Spinal cord (tissue), 9 donors: ENCODE measurements at regions not wholly inside any gene's neighbourhood (a gene's known extent, or its start where the extent isn't known, plus 50 kb on each side); places are given as distances from the start of the nearest gene placed in this dataset.

Source experiments
- DNase-seq, 6 donors: peaks; one replicate each; pipeline versions ENCODE4 v3.0.0 to v3.0.0-alpha.2; 2013 to 2015; ENCODE audit warnings: low spot score in 6 of 6, low read depth in 4 of 6
- H3K27ac ChIP-seq: one replicate; pipeline ENCODE4 v1.5.1; 2013; ENCODE audit warnings: low read depth, low read length, control low read depth
- H3K27me3 ChIP-seq: one replicate; pipeline ENCODE4 v1.6.1; 2013; ENCODE audit warnings: low read length; ENCODE audit not compliant: control insufficient read depth, insufficient read depth
- H3K36me3 ChIP-seq: one replicate; pipeline ENCODE4 v1.6.1; 2013; ENCODE audit warnings: low read length; ENCODE audit not compliant: control insufficient read depth, insufficient read depth
- H3K4me1 ChIP-seq: one replicate; pipeline ENCODE4 v1.6.1; 2013; ENCODE audit warnings: low read length; ENCODE audit not compliant: control insufficient read depth, insufficient read depth
- H3K4me3 ChIP-seq: one replicate; pipeline ENCODE4 v1.5.1; 2013; ENCODE audit warnings: low read depth, low read length, control low read depth
- H3K9me3 ChIP-seq: one replicate; pipeline ENCODE4 v1.6.1; 2013; ENCODE audit warnings: low read length; ENCODE audit not compliant: control insufficient read depth, insufficient read depth
- WGBS: methylation state at CpG from one replicate; pipeline ENCODE4 v1.1.5; 2013; ENCODE audit warnings: missing lambda C conversion rate; ENCODE audit not compliant: insufficient coverage; 5-methylcytosine and 5-hydroxymethylcytosine counted together
- donor health status: healthy.

DNA sequence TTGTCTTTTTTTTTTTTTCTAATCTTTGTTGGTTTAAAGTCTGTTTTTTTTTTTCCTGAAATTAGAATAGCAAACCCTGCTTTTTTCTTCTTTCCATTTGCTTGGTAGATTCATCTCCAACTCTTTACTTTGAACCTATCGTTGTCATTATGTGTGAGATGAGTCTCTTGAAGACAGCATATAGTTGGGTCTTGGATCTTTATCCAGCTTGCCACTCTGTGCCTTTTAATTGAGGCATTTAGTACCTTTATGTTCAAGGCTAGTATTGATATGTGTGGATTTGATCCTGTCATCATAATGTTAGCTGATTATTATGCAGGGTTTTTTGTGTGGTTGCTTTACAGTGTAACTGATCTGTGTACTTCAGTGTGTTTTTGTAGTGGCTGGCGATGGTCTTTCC is 383.8 kb downstream of the MAN2A1 start:
- DNase-seq, result no peak
- Histone ChIP-seq H3K4me3 (no peak overlapping the region), H3K9me3 (peaks cover 11% of the 10 kb centered on the region)

DNA sequence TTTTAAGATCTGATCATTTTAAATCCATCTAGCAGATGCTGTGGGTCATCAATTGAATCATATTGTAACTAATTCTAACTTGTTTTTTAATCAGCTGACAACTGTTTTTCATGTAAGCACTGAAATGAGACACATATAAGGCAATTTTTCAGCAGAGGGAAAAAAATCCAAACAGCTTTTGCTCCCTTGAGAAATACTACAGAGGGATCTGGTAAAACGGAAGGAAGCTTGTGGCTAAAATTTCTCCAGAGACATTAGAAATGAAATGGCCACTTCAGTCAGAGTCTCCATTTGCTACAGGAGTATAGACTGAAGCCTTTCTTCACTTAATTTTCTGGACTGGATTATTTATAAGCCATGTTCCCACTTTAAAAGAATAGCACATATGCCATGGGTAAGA is 385.9 kb downstream of the MAN2A1 start:
- H3K36me3 ChIP-seq, result no peaks in the 10 kb centered on the region
- no peak overlapping the region for H3K27ac ChIP-seq
- no peaks in the 10 kb centered on the region for H3K27me3 ChIP-seq
- WGBS, result no CpG with 5 or more reads among the region's 1 CpG
- no peak for DNase-seq
- no peaks in the 10 kb centered on the region for H3K4me1 ChIP-seq
- peaks cover 11% of the 10 kb centered on the region for H3K9me3 ChIP-seq
- H3K4me3 ChIP-seq, result no peak overlapping the region

More for the DNA sequence above, 383.8 kb downstream of the MAN2A1 start:
- no CpG with 5 or more reads among the region's 2 CpGs for WGBS
- no peaks in the 10 kb centered on the region for H3K36me3 ChIP-seq
- no peaks in the 10 kb centered on the region for H3K4me1 ChIP-seq
- H3K27me3 ChIP-seq, result no peaks in the 10 kb centered on the region
- no peak overlapping the region for H3K27ac ChIP-seq

- no peak overlapping the region for H3K4me3 ChIP-seq
- peaks cover 11% of the 10 kb centered on the region for H3K9me3 ChIP-seq
- no peaks in the 10 kb centered on the region for H3K4me1 ChIP-seq
- 89% methylated on average over 1 of the region's 3 CpGs for WGBS
- no peaks in the 10 kb centered on the region for H3K27me3 ChIP-seq
- H3K27ac ChIP-seq, result no peak overlapping the region
- no peaks in the 10 kb centered on the region for H3K36me3 ChIP-seq
- DNase-seq, result no peak
Measured at GRCh38 chr5:110077147-110077546, 387.4 kb downstream of the MAN2A1 start.

DNA sequence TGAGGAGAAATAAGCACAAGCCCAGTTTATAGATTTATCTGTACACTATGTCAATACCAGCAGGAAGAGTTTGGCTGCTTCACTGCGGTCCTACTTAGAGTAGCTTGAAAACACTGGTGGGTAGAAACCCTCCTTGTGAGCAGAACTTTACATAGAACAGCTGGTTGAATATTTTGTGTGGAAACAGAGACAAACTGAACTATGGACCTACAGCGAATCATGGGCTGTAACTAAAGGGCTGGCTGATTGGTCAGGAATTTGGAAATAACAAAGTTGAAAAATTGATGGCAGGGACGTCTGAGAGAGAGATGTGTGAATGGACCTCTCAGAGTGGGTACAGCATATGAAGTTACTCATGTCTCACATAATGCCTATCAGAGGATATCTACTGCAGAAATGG is 392.5 kb downstream of the MAN2A1 start:
- Histone ChIP-seq H3K4me1 (no peaks in the 10 kb centered on the region), H3K27me3 (no peaks in the 10 kb centered on the region), H3K4me3 (no peak overlapping the region), H3K9me3 (no peaks in the 10 kb centered on the region), H3K27ac (no peak overlapping the region), H3K36me3 (no peaks in the 10 kb centered on the region)
- no peak for DNase-seq
- 100% methylated on average over 1 of the region's 3 CpGs for WGBS

GRCh38 chr5:110082863-110083262 is 393.1 kb downstream of the MAN2A1 start:
- no peaks in the 10 kb centered on the region for H3K4me1 ChIP-seq
- no peaks in the 10 kb centered on the region for H3K36me3 ChIP-seq
- DNase-seq, result no peak
- no peaks in the 10 kb centered on the region for H3K27me3 ChIP-seq
- no peak overlapping the region for H3K4me3 ChIP-seq
- WGBS, result no CpG with 5 or more reads among the region's 2 CpGs
- H3K27ac ChIP-seq, result no peak overlapping the region
- no peaks in the 10 kb centered on the region for H3K9me3 ChIP-seq

GRCh38 chr5:110085826-110086225 is 396.1 kb downstream of the MAN2A1 start:
- H3K27ac ChIP-seq, result no peak overlapping the region
- no CpG with 5 or more reads among the region's 1 CpG for WGBS
- H3K4me3 ChIP-seq, result no peak overlapping the region
- DNase-seq, result no peak
- no peaks in the 10 kb centered on the region for H3K9me3 ChIP-seq
- no peaks in the 10 kb centered on the region for H3K4me1 ChIP-seq
- H3K27me3 ChIP-seq, result no peaks in the 10 kb centered on the region
- no peaks in the 10 kb centered on the region for H3K36me3 ChIP-seq

GRCh38 chr5:110086658-110087388 is 397.1 kb downstream of the MAN2A1 start:
- Histone ChIP-seq H3K36me3 (no peaks in the 10 kb centered on the region), H3K27ac (no peak overlapping the region), H3K4me3 (no peak overlapping the region), H3K4me1 (no peaks in the 10 kb centered on the region), H3K27me3 (no peaks in the 10 kb centered on the region), H3K9me3 (no peaks in the 10 kb centered on the region)
- peak in 2 of 6 donors; percentile 72 to 77 for DNase-seq
- 57% methylated on average over 1 of the region's 6 CpGs for whole genome bisulfite sequencing

GRCh38 chr5:110087829-110088228 is 398.1 kb downstream of the MAN2A1 start:
- WGBS, result 62% methylated on average over 3 of the region's 7 CpGs
- H3K27ac ChIP-seq, result no peak overlapping the region
- H3K9me3 ChIP-seq, result no peaks in the 10 kb centered on the region
- no peaks in the 10 kb centered on the region for H3K27me3 ChIP-seq
- no peaks in the 10 kb centered on the region for H3K36me3 ChIP-seq
- no peak overlapping the region for H3K4me3 ChIP-seq
- DNase-seq, result no peak
- no peaks in the 10 kb centered on the region for H3K4me1 ChIP-seq

GRCh38 chr5:110088676-110089436 is 399.1 kb downstream of the MAN2A1 start:
- Histone ChIP-seq H3K4me1 (no peaks in the 10 kb centered on the region), H3K27ac (no peak overlapping the region), H3K4me3 (no peak overlapping the region), H3K27me3 (no peaks in the 10 kb centered on the region), H3K36me3 (no peaks in the 10 kb centered on the region), H3K9me3 (no peaks in the 10 kb centered on the region)
- WGBS, result no CpG with 5 or more reads among the region's 1 CpG
- DNase-seq, result no peak
